ENCODE measurements at regions not wholly inside any gene's neighbourhood (a gene's known extent, or its start where the extent isn't known, plus 50 kb on each side); places are given as distances from the start of the nearest gene placed in this dataset.

GRCh38 chr14:31930070-31930469 lies 147.0 kb upstream of the ARHGAP5 start:
- no peak for ATAC-seq
- Histone ChIP-seq H3K27ac (no peak overlapping the region), H3K4me3 (no peak overlapping the region), H3K36me3 (no peaks in the 10 kb centered on the region), H3K27me3 (no peaks in the 10 kb centered on the region), H3K4me1 (peaks cover 14 to 31% of the 10 kb centered on the region in 2 donors), H3K9me3 (no peaks in the 10 kb centered on the region)
- in situ Hi-C loops (cut with MboI; ENCODE audit: low sequenced_read_pairs in 4 of 4) (loop anchor here (5.0 to 10.0 kb wide), 2 partner anchors 322 to 325 kb away; no protein-coding TSS in a partner anchor), intact Hi-C loops (cut with DNase I; ENCODE audit: low total_unique reads) (loop anchor here (5.0 kb wide), 2 partner anchors 62 to 542 kb away; no protein-coding TSS in a partner anchor)
- TF ChIP-seq, protein P1, sequence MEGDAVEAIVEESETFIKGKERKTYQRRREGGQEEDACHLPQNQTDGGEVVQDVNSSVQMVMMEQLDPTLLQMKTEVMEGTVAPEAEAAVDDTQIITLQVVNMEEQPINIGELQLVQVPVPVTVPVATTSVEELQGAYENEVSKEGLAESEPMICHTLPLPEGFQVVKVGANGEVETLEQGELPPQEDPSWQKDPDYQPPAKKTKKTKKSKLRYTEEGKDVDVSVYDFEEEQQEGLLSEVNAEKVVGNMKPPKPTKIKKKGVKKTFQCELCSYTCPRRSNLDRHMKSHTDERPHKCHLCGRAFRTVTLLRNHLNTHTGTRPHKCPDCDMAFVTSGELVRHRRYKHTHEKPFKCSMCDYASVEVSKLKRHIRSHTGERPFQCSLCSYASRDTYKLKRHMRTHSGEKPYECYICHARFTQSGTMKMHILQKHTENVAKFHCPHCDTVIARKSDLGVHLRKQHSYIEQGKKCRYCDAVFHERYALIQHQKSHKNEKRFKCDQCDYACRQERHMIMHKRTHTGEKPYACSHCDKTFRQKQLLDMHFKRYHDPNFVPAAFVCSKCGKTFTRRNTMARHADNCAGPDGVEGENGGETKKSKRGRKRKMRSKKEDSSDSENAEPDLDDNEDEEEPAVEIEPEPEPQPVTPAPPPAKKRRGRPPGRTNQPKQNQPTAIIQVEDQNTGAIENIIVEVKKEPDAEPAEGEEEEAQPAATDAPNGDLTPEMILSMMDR (IDR thresholded peaks at IDR 0.05 in 4 of 5, conservative IDR thresholded peaks at IDR 0.05 in 1 of 5), result no peak
- TF ChIP-seq POLR2A (IDR thresholded peaks at IDR 0.05), result no peak
- no peak for DNase-seq

- H3K27ac ChIP-seq, result no peak overlapping the region
- H3K4me3 ChIP-seq, result no peak overlapping the region
- TF ChIP-seq POLR2A (IDR thresholded peaks at IDR 0.05), result no peak
- TF ChIP-seq, protein P1 (IDR thresholded peaks at IDR 0.05 in 4 of 5, conservative IDR thresholded peaks at IDR 0.05 in 1 of 5), result no peak
- intact Hi-C loops (cut with DNase I; ENCODE audit: low total_unique reads), result loop anchor here (5.0 kb wide), 2 partner anchors 62 to 542 kb away; no protein-coding TSS in a partner anchor
- in situ Hi-C loops (cut with MboI; ENCODE audit: low sequenced_read_pairs in 4 of 4), result loop anchor here (5.0 to 10.0 kb wide), 2 partner anchors 322 to 324 kb away; no protein-coding TSS in a partner anchor
- H3K9me3 ChIP-seq, result no peaks in the 10 kb centered on the region
- no peaks in the 10 kb centered on the region for H3K36me3 ChIP-seq
- H3K4me1 ChIP-seq, result peaks cover 14 to 31% of the 10 kb centered on the region in 2 donors
- DNase-seq (no peak), ATAC-seq (no peak)
- H3K27me3 ChIP-seq, result no peaks in the 10 kb centered on the region
Measured at GRCh38 chr14:31930493-31931240, 146.4 kb upstream of the ARHGAP5 start.

GRCh38 chr14:31932675-31933074 lies 144.4 kb upstream of the ARHGAP5 start:
- DNase-seq (no peak), ATAC-seq (no peak)
- Histone ChIP-seq H3K9me3 (no peaks in the 10 kb centered on the region), H3K36me3 (no peaks in the 10 kb centered on the region), H3K4me3 (no peak overlapping the region), H3K27ac (no peak overlapping the region), H3K27me3 (no peaks in the 10 kb centered on the region), H3K4me1 (peaks cover 5 to 13% of the 10 kb centered on the region in 2 donors)
- TF ChIP-seq POLR2A (IDR thresholded peaks at IDR 0.05), result no peak
- TF ChIP-seq, protein P1 (IDR thresholded peaks at IDR 0.05 in 4 of 5, conservative IDR thresholded peaks at IDR 0.05 in 1 of 5), result no peak
- in situ Hi-C loops (cut with MboI; ENCODE audit: low sequenced_read_pairs in 4 of 4), result loop anchor here (5.0 to 10.0 kb wide), 2 partner anchors 320 to 322 kb away; no protein-coding TSS in a partner anchor
- intact Hi-C loops (cut with DNase I; ENCODE audit: low total_unique reads), result loop anchor here (5.0 kb wide), 2 partner anchors 60 to 540 kb away; no protein-coding TSS in a partner anchor

GRCh38 chr14:31933716-31934115 lies 143.4 kb upstream of the ARHGAP5 start:
- in situ Hi-C loops (cut with MboI; ENCODE audit: low sequenced_read_pairs in 4 of 4), result loop anchor here (5.0 to 10.0 kb wide), 2 partner anchors 319 to 321 kb away; no protein-coding TSS in a partner anchor

More at GRCh38 chr14:31933716-31934115, 143.4 kb upstream of the ARHGAP5 start:
- peak in 1 of 2 donors; percentile 40 for ATAC-seq
- no peaks in the 10 kb centered on the region for H3K9me3 ChIP-seq
- no peak for TF ChIP-seq POLR2A (IDR thresholded peaks at IDR 0.05)
- TF ChIP-seq, protein P1 (IDR thresholded peaks at IDR 0.05 in 4 of 5, conservative IDR thresholded peaks at IDR 0.05 in 1 of 5), result no peak
- no peaks in the 10 kb centered on the region for H3K27me3 ChIP-seq
- H3K27ac ChIP-seq, result no peak overlapping the region
- DNase-seq, result no peak
- no peaks in the 10 kb centered on the region for H3K36me3 ChIP-seq
- H3K4me1 ChIP-seq, result peaks cover 0 to 8% of the 10 kb centered on the region in 2 donors
- intact Hi-C loops (cut with DNase I; ENCODE audit: low total_unique reads), result loop anchor here (5.0 kb wide), 2 partner anchors 59 to 539 kb away; no protein-coding TSS in a partner anchor
- H3K4me3 ChIP-seq, result no peak overlapping the region

Measured in gastrocnemius medialis (tissue), 4 donors.